Stimulated activated CD8-positive, alpha-beta memory T cell treated with anti-CD3 and anti-CD28 coated beads, Interleukin-15, amount 100 ng/mL, for 1 hour (primary cell): ENCODE measurements at regions not wholly inside any gene's neighbourhood (a gene's known extent, or its start where the extent isn't known, plus 50 kb on each side); places are given as distances from the start of the nearest gene placed in this dataset.

Experiments
- DNase-seq: peaks from one replicate; pipeline ENCODE4 v3.0.0-alpha.2; 2020; ENCODE audit warnings: low read depth

- no peak for DNase-seq
Observed at GRCh38 chr4:111601671-111602070, 543.6 kb upstream of the FAM241A start.

- no peak for DNase-seq
Observed at GRCh38 chr4:111602848-111603247, 542.4 kb upstream of the FAM241A start.

- no peak for DNase-seq
Observed at GRCh38 chr4:111605111-111605510, 540.1 kb upstream of the FAM241A start.

GRCh38 chr4:111610681-111611080 lies 534.6 kb upstream of the FAM241A start:
- DNase-seq = no peak

GRCh38 chr4:111618908-111619307 lies 526.3 kb upstream of the FAM241A start:
- DNase-seq = no peak

GRCh38 chr4:111628437-111628836 lies 516.8 kb upstream of the FAM241A start:
- no peak for DNase-seq

GRCh38 chr4:111630705-111631104 lies 514.5 kb upstream of the FAM241A start:
- DNase-seq = no peak

- DNase-seq = no peak
Observed at GRCh38 chr4:111631215-111631999, 513.8 kb upstream of the FAM241A start.

GRCh38 chr4:111632641-111633151 lies 512.6 kb upstream of the FAM241A start:
- no peak for DNase-seq

GRCh38 chr4:111633663-111634266 lies 511.5 kb upstream of the FAM241A start:
- DNase-seq = no peak

GRCh38 chr4:111635646-111636045 lies 509.6 kb upstream of the FAM241A start:
- DNase-seq = no peak

- no peak for DNase-seq
Observed at GRCh38 chr4:111636961-111637585, 508.2 kb upstream of the FAM241A start.

GRCh38 chr4:111639120-111639690 lies 506.0 kb upstream of the FAM241A start:
- DNase-seq = no peak

GRCh38 chr4:111639876-111640275 lies 505.4 kb upstream of the FAM241A start:
- no peak for DNase-seq

- no peak for DNase-seq
Observed at GRCh38 chr4:111641813-111642579, 503.3 kb upstream of the FAM241A start.

GRCh38 chr4:111648056-111648455 lies 497.2 kb upstream of the FAM241A start:
- DNase-seq = no peak

- no peak for DNase-seq
Observed at GRCh38 chr4:111649308-111649707, 495.9 kb upstream of the FAM241A start.

- DNase-seq = no peak
Observed at GRCh38 chr4:111650146-111650545, 495.1 kb upstream of the FAM241A start.

- no peak for DNase-seq
Observed at GRCh38 chr4:111650674-111651086, 494.6 kb upstream of the FAM241A start.

- DNase-seq = no peak
Observed at GRCh38 chr4:111652236-111652635, 493.0 kb upstream of the FAM241A start.

GRCh38 chr4:111652986-111653385 lies 492.3 kb upstream of the FAM241A start:
- DNase-seq = no peak

GRCh38 chr4:111662496-111662895 lies 482.8 kb upstream of the FAM241A start:
- no peak for DNase-seq
